Transverse colon (tissue), 3 donors: ENCODE measurements at regions not wholly inside any gene's neighbourhood (a gene's known extent, or its start where the extent isn't known, plus 50 kb on each side); places are given as distances from the start of the nearest gene placed in this dataset.

Source experiments
- EP300 ChIP-seq: sonication (generic); formaldehyde crosslinking; IDR thresholded peaks from one replicate; pipeline ENCODE4 v1.6.1; 2017; ENCODE audit warnings: antibody characterized with exemption, low read depth
- TF ChIP-seq, protein P1 (sequence below), 5 experiments: fragments of 200-600 bp in 3 of 5; fragments of 450-650 bp in 2 of 5; sonication (generic) in 3 of 5; IDR thresholded peaks; 1 replicate in 2 of 5; 2 replicates in 3 of 5; pipeline ENCODE4 v1.5.1; 2016 to 2017; ENCODE audit warnings: antibody characterized with exemption in 5 of 5, inconsistent platforms in 3 of 5, mild to moderate bottlenecking in 2 of 5, moderate library complexity in 1 of 5

DNA sequence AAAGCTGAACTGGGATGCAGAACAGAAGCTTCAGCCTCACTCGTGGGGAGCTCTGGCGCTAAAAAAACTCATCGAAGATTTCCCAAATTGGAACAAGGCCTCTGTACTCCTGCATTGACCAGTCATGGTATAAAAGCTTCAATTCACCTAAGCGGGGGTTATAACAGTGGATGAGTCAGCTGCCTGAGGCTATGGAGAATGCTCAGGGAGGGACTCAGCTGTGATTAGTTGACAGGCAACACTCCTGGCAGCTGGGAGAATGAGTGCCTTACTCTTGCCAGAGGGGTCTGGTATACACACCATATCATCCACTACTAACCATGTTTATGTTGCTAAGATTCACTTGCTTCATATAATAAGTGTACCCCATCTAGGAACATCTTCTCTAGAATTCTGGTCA is 350.6 kb upstream of the VRK2 start:
- TF ChIP-seq, protein P1, sequence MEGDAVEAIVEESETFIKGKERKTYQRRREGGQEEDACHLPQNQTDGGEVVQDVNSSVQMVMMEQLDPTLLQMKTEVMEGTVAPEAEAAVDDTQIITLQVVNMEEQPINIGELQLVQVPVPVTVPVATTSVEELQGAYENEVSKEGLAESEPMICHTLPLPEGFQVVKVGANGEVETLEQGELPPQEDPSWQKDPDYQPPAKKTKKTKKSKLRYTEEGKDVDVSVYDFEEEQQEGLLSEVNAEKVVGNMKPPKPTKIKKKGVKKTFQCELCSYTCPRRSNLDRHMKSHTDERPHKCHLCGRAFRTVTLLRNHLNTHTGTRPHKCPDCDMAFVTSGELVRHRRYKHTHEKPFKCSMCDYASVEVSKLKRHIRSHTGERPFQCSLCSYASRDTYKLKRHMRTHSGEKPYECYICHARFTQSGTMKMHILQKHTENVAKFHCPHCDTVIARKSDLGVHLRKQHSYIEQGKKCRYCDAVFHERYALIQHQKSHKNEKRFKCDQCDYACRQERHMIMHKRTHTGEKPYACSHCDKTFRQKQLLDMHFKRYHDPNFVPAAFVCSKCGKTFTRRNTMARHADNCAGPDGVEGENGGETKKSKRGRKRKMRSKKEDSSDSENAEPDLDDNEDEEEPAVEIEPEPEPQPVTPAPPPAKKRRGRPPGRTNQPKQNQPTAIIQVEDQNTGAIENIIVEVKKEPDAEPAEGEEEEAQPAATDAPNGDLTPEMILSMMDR (IDR thresholded peaks at IDR 0.05): no peak
- TF ChIP-seq EP300: no peak
